ENCODE measurements at regions not wholly inside any gene's neighbourhood (a gene's known extent, or its start where the extent isn't known, plus 50 kb on each side); places are given as distances from the start of the nearest gene placed in this dataset.
A peak's percentile ranks its signal among the peaks of the same experiment; 100 is the strongest.

- TF ChIP-seq NFE2L2 (conservative IDR thresholded peaks at IDR 0.05; ENCODE audit: low read length), result no peak
- TF ChIP-seq FOXS1 (CRISPR knock-in tag; IDR thresholded peaks at IDR 0.05), result no peak
- no peak for TF ChIP-seq MAX (IDR thresholded peaks at IDR 0.05)
- no peak for TF ChIP-seq POLR2A (IDR thresholded peaks at IDR 0.05; ENCODE audit: low read length)
- TF ChIP-seq CBX8 (IDR thresholded peaks at IDR 0.05), result no peak
- 11% methylated on average over 7 of the region's 7 CpGs for WGBS (ENCODE audit: missing lambda C conversion rate)
- POLR2A ChIA-PET, result no interaction called here
- H3K4me1 ChIP-seq, result 0 out of 3 replicates have a peak, but pooled peaks cover 7% of the 10 kb centered on the region
- H3K27ac ChIP-seq, result no peak overlapping the region
- CTCF ChIA-PET, result interaction anchor here (1.0 to 1.6 kb wide), 2 partner anchors 31 to 33 kb away, joined by 3 to 4 read pairs; no protein-coding TSS in a partner anchor
- H3K9me3 ChIP-seq, result no peaks in the 10 kb centered on the region
- no peak overlapping the region for H3K4me2 ChIP-seq
- no peak for DNase-seq (ENCODE audit: low read depth in 1 of 2, low spot score in 1 of 2)
- no peak for FAIRE-seq
- ATAC-seq, result no peak; a peak in 1 of 6 replicates
- H3K4me3 ChIP-seq, result no peak overlapping the region
Measured at GRCh38 chr19:29293736-29294342, 80.9 kb upstream of the UQCRFS1 start.

- DNase-seq (ENCODE audit: low read depth in 1 of 2, low spot score in 1 of 2) (peak in 1 of 2 experiments; percentile 31), ATAC-seq (peak; percentile 8 to 11; a peak in 1 of 6 replicates), FAIRE-seq (no peak)
- H3K4me2 ChIP-seq, result 0 out of 3 replicates have a peak overlapping the region, but pooled peaks have one; percentile 2
- 4% methylated on average over 3 of the region's 3 CpGs for WGBS (ENCODE audit: missing lambda C conversion rate)
- peak; percentile 19 for TF ChIP-seq MAFK (IDR thresholded peaks at IDR 0.05; ENCODE audit: partially characterized antibody)
- TF ChIP-seq HEYL (CRISPR knock-in tag; IDR thresholded peaks at IDR 0.05), result no peak
- TF ChIP-seq FOXS1 (CRISPR knock-in tag; IDR thresholded peaks at IDR 0.05), result no peak
- TF ChIP-seq RCOR1 (IDR thresholded peaks at IDR 0.05; ENCODE audit: low read depth, low read length), result no peak
- peak; percentile 36; the same call in 1 of the 2 replicates for TF ChIP-seq MAX (IDR thresholded peaks at IDR 0.05)
- TF ChIP-seq CBX2 (IDR thresholded peaks at IDR 0.05; ENCODE audit: borderline replicate concordance, low read depth), result no peak
- no peak for TF ChIP-seq CHD4 (IDR thresholded peaks at IDR 0.05; ENCODE audit: borderline replicate concordance)
- TF ChIP-seq HOXA7 (CRISPR knock-in tag; IDR thresholded peaks at IDR 0.05), result no peak
- no peak for TF ChIP-seq GATA3 (IDR thresholded peaks at IDR 0.05; ENCODE audit: borderline replicate concordance)
- TF ChIP-seq RARB (CRISPR knock-in tag; IDR thresholded peaks at IDR 0.05), result no peak
- TF ChIP-seq BCL3 (IDR thresholded peaks at IDR 0.05), result no peak
- no peak for TF ChIP-seq ZNF302 (CRISPR knock-in tag; IDR thresholded peaks at IDR 0.05)
- ChIA-PET POLR2A (no interaction called here), CTCF (interaction anchor here (1.0 to 1.6 kb wide), 2 partner anchors 31 to 34 kb away, joined by 3 to 4 read pairs; no protein-coding TSS in a partner anchor)
- H3K27ac ChIP-seq, result no peak overlapping the region
- H3K4me1 ChIP-seq, result 0 out of 3 replicates have a peak, but pooled peaks cover 7% of the 10 kb centered on the region
- no peaks in the 10 kb centered on the region for H3K9me3 ChIP-seq
- H3K4me3 ChIP-seq, result no peak overlapping the region
Measured at GRCh38 chr19:29294343-29294811, 81.4 kb upstream of the UQCRFS1 start.

GRCh38 chr19:29295285-29295684 lies 82.3 kb upstream of the UQCRFS1 start:
- POLR2A ChIA-PET, result no interaction called here
- ATAC-seq, result no peak
- CTCF ChIA-PET, result interaction anchor here (1.0 kb wide), 1 partner anchor 88 kb away, joined by 3 read pairs; no protein-coding TSS in a partner anchor

More at GRCh38 chr19:29295285-29295684, 82.3 kb upstream of the UQCRFS1 start:
- TF ChIP-seq KDM1A (IDR thresholded peaks at IDR 0.05; ENCODE audit: low read depth) (no peak), ZFP36 (IDR thresholded peaks at IDR 0.05; ENCODE audit: borderline replicate concordance, partially characterized antibody) (no peak), EHF (CRISPR knock-in tag; IDR thresholded peaks at IDR 0.05) (no peak), SREBF2 (IDR thresholded peaks at IDR 0.05) (no peak), CBX2 (IDR thresholded peaks at IDR 0.05; ENCODE audit: borderline replicate concordance, low read depth) (no peak), ELK1 (IDR thresholded peaks at IDR 0.05; ENCODE audit: low read depth, low read length) (no peak), ATOH8 (CRISPR knock-in tag; IDR thresholded peaks at IDR 0.05; ENCODE audit: low read depth) (no peak), PBX3 (IDR thresholded peaks at IDR 0.05) (no peak), ZNF302 (CRISPR knock-in tag; IDR thresholded peaks at IDR 0.05) (no peak), FOXS1 (CRISPR knock-in tag; IDR thresholded peaks at IDR 0.05) (no peak), CHD4 (IDR thresholded peaks at IDR 0.05; ENCODE audit: borderline replicate concordance) (no peak)
- H3K4me3 ChIP-seq, result no peak overlapping the region
- no peak overlapping the region for H3K27ac ChIP-seq
- H3K9me3 ChIP-seq, result no peaks in the 10 kb centered on the region
- H3K4me1 ChIP-seq, result 0 out of 3 replicates have a peak, but pooled peaks cover 7% of the 10 kb centered on the region
- FAIRE-seq, result no peak
- 70% methylated on average over 2 of the region's 2 CpGs for WGBS (ENCODE audit: missing lambda C conversion rate)
- no peak for DNase-seq (ENCODE audit: low read depth in 1 of 2, low spot score in 1 of 2)
- no peak overlapping the region for H3K4me2 ChIP-seq

Measured in A549 (cell line).